IMR-90 (cell line): ENCODE measurements at regions not wholly inside any gene's neighbourhood (a gene's known extent, or its start where the extent isn't known, plus 50 kb on each side); places are given as distances from the start of the nearest gene placed in this dataset.

Experiments used
- CTCF ChIP-seq: conservative IDR thresholded peaks from 2 replicates; pipeline ENCODE4 v1.5.1; 2012; ENCODE audit warnings: mild to moderate bottlenecking, low read depth, low read length, improper control_type of control experiment
- MAFK ChIP-seq: IDR thresholded peaks from 2 replicates; pipeline ENCODE4 v1.6.1; 2012; ENCODE audit warnings: low read depth, low read length, improper control_type of control experiment
- MAZ ChIP-seq: IDR thresholded peaks from 2 replicates; pipeline ENCODE4 v1.6.1; 2012; ENCODE audit warnings: low read depth, mild to moderate bottlenecking, low read length, improper control_type of control experiment, moderate library complexity, borderline replicate concordance
- POLR2A ChIP-seq: IDR thresholded peaks from 2 replicates; pipeline ENCODE4 v1.6.1; 2012; ENCODE audit warnings: mild to moderate bottlenecking, low read depth, low read length
- RAD21 ChIP-seq: IDR thresholded peaks from 2 replicates; pipeline ENCODE4 v1.6.1; 2012; ENCODE audit warnings: low read length, improper control_type of control experiment
- RCOR1 ChIP-seq: IDR thresholded peaks from 2 replicates; pipeline ENCODE4 v1.6.1; 2012; ENCODE audit warnings: mild to moderate bottlenecking, low read length, improper control_type of control experiment; ENCODE audit not compliant: insufficient replicate concordance
- RFX5 ChIP-seq: IDR thresholded peaks from 2 replicates; pipeline ENCODE4 v1.8.0; 2012; ENCODE audit warnings: low read depth, mild to moderate bottlenecking, low read length, moderate library complexity
- SMC3 ChIP-seq: fragments of 150-350 bp; IDR thresholded peaks from 2 replicates; pipeline ENCODE4 v1.6.1; 2016; ENCODE audit warnings: low read depth, mild to moderate bottlenecking, antibody characterized with exemption, low read length, moderate library complexity
- USF2 ChIP-seq: fragments of 150-350 bp; IDR thresholded peaks from 2 replicates; pipeline ENCODE4 v1.6.1; 2017; ENCODE audit warnings: mild to moderate bottlenecking, antibody characterized with exemption, low read length, low read depth

GRCh38 chr7:112958775-112959174 lies 127.9 kb downstream of the GPR85 start:
- TF ChIP-seq CTCF, result no peak
- no peak for TF ChIP-seq SMC3
- no peak for TF ChIP-seq POLR2A
- no peak for TF ChIP-seq USF2
- no peak for TF ChIP-seq MAZ
- TF ChIP-seq RFX5, result no peak
- no peak for TF ChIP-seq RCOR1
- TF ChIP-seq RAD21, result no peak
- TF ChIP-seq MAFK, result no peak
